ENCODE measurements at regions not wholly inside any gene's neighbourhood (a gene's known extent, or its start where the extent isn't known, plus 50 kb on each side); places are given as distances from the start of the nearest gene placed in this dataset.

DNA sequence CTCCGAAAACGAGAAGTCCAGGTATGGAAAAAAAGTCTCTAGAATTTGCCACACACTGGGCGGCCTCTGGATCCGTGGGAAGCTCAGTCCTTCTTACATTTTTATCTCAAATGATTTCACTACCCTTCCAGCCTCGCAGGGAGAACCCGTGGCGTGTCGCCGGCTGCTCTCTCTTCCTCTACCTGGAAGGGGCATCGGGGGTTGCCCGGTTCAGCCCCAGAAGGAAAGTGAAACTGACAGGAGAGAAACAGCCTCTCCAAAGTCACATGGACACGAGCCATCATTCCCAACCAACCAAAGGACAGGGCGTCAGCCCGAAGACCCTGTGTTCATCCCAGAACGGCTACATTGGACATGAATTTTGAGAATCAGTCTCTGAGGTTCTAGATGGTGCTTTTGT, 182.5 kb downstream of the ADSS2 start:
- peaks cover 11 to 17% of the 10 kb centered on the region in 2 donors for H3K9me3 ChIP-seq (replicated peaks in 1 of 2; ENCODE audit: control insufficient read depth in 1 of 2, insufficient read depth in 1 of 2, low read length in 2 of 2)
- peaks cover 3 to 17% of the 10 kb centered on the region in 2 donors for H3K36me3 Mint-ChIP-seq
- H2AFZ ChIP-seq (ENCODE audit: insufficient read depth, low read depth, low read length, poor library complexity, severe bottlenecking): peak overlapping the region; percentile 8
- H3K27ac Mint-ChIP-seq: peak overlapping the region in 1 of 7 donors; percentile 52
- peaks cover 11 to 26% of the 10 kb centered on the region in 2 donors for H3K4me1 ChIP-seq (ENCODE audit: control insufficient read depth in 1 of 2, insufficient read depth in 2 of 2, low read length in 2 of 2)
- peaks cover 10 to 19% (median 12%) of the 10 kb centered on the region in 7 donors for H3K9me3 Mint-ChIP-seq
- no peak overlapping the region for H3K4me3 Mint-ChIP-seq
- H4K20me1 ChIP-seq (ENCODE audit: insufficient read depth, low read length): no peaks in the 10 kb centered on the region
- intact Hi-C loops (cut with micrococcal nuclease): no loop called here
- no peaks in the 10 kb centered on the region for H3K27me3 ChIP-seq (ENCODE audit: control insufficient read depth in 2 of 2, insufficient read depth in 2 of 2, low read length in 2 of 2)
- H3K27me3 Mint-ChIP-seq (ENCODE audit: low read depth in 3 of 3): no peaks in the 10 kb centered on the region
- no peaks in the 10 kb centered on the region for H3K79me2 ChIP-seq (ENCODE audit: insufficient read depth, low read length)
- no peaks in the 10 kb centered on the region for H3K36me3 ChIP-seq (replicated peaks in 1 of 2; ENCODE audit: control insufficient read depth in 1 of 2, insufficient read depth in 2 of 2, low read length in 2 of 2)
- H3K4me2 ChIP-seq (replicated peaks; ENCODE audit: extremely low read depth, low read length, poor library complexity, severe bottlenecking): no peak overlapping the region
- DNase-seq: no peak
- H3K4me1 Mint-ChIP-seq: peaks cover 48% of the 10 kb centered on the region
- H3K4me3 ChIP-seq (replicated peaks in 1 of 3; ENCODE audit: low read depth in 2 of 3, low read length in 3 of 3): no peak overlapping the region
- H3K9ac ChIP-seq (ENCODE audit: insufficient read depth, low read length, poor library complexity, severe bottlenecking): no peak overlapping the region
- no peak for TF ChIP-seq CTCF (IDR thresholded peaks at IDR 0.05)
- WGBS (ENCODE audit: insufficient coverage): 90% methylated on average over 8 of the region's 15 CpGs
- no peak overlapping the region for H3K27ac ChIP-seq (ENCODE audit: low read depth in 1 of 2, low read length in 2 of 2)

DNA sequence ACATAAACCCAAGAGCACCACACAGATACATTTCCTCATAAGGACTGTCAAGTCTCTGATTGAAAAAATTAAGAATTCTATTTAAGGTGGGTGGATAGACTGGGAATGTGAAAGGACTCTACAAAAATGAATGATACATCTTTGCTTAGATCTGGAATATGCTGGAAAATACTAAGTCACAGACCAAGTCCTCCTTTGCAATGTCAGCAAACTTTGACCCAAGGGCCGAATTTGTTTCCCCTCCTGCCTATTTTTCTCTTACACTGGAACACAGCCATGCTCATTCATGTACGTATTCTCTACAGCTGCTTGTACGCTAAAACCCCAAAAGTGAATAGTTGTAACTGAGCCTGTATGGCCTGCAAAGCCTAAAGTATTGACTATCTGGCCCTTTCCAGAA, 180.7 kb downstream of the ADSS2 start:
- Histone ChIP-seq H3K4me2 (replicated peaks; ENCODE audit: extremely low read depth, low read length, poor library complexity, severe bottlenecking) (no peak overlapping the region), H3K79me2 (ENCODE audit: insufficient read depth, low read length) (no peaks in the 10 kb centered on the region), H2AFZ (ENCODE audit: insufficient read depth, low read depth, low read length, poor library complexity, severe bottlenecking) (peak overlapping the region; percentile 26), H4K20me1 (ENCODE audit: insufficient read depth, low read length) (no peaks in the 10 kb centered on the region), H3K27me3 (ENCODE audit: control insufficient read depth in 2 of 2, insufficient read depth in 2 of 2, low read length in 2 of 2) (no peaks in the 10 kb centered on the region), H3K27ac (ENCODE audit: low read depth in 1 of 2, low read length in 2 of 2) (no peak overlapping the region), H3K9me3 (replicated peaks in 1 of 2; ENCODE audit: control insufficient read depth in 1 of 2, insufficient read depth in 1 of 2, low read length in 2 of 2) (peaks cover 11 to 12% of the 10 kb centered on the region in 2 donors), H3K4me3 (replicated peaks in 1 of 3; ENCODE audit: low read depth in 2 of 3, low read length in 3 of 3) (no peak overlapping the region), H3K4me1 (ENCODE audit: control insufficient read depth in 1 of 2, insufficient read depth in 2 of 2, low read length in 2 of 2) (peaks cover 13 to 24% of the 10 kb centered on the region in 2 donors), H3K9ac (ENCODE audit: insufficient read depth, low read length, poor library complexity, severe bottlenecking) (no peak overlapping the region), H3K36me3 (replicated peaks in 1 of 2; ENCODE audit: control insufficient read depth in 1 of 2, insufficient read depth in 2 of 2, low read length in 2 of 2) (no peaks in the 10 kb centered on the region)
- intact Hi-C loops (cut with micrococcal nuclease): loop anchor here (5.0 to 10.0 kb wide), 2 partner anchors 216 to 224 kb away; partner anchors contain the start of gene ZBTB18 (in 1 of the 2)
- Mint-ChIP-seq H3K9me3 (peaks cover 8 to 19% (median 10%) of the 10 kb centered on the region in 7 donors), H3K27me3 (ENCODE audit: low read depth in 3 of 3) (peaks cover 0 to 3% (median 2%) of the 10 kb centered on the region in 3 donors), H3K36me3 (peaks cover 3 to 13% of the 10 kb centered on the region in 2 donors), H3K27ac (peak overlapping the region in 2 of 7 donors; percentile 43 to 52), H3K4me1 (peaks cover 46% of the 10 kb centered on the region), H3K4me3 (no peak overlapping the region)
- WGBS (ENCODE audit: insufficient coverage): 100% methylated on average over 1 of the region's 3 CpGs
- no peak for DNase-seq
- no peak for TF ChIP-seq CTCF (IDR thresholded peaks at IDR 0.05)

All from CD14-positive monocyte (primary cell).